Kidney epithelial cell (primary cell): ENCODE measurements at regions not wholly inside any gene's neighbourhood (a gene's known extent, or its start where the extent isn't known, plus 50 kb on each side); places are given as distances from the start of the nearest gene placed in this dataset.

ENCODE experiments used
- DNase-seq: peaks from one replicate; pipeline ENCODE4 v3.0.0-alpha.2; 2010; ENCODE audit warnings: low read depth
- H3K27me3 ChIP-seq: 2 replicates; pipeline ENCODE4 v1.6.0; 2011; ENCODE audit warnings: low read length; ENCODE audit not compliant: control insufficient read depth, insufficient read depth
- H3K36me3 ChIP-seq: 2 replicates; pipeline ENCODE4 v1.5.1; 2011; ENCODE audit warnings: low read length; ENCODE audit not compliant: control insufficient read depth, insufficient read depth
- H3K4me3 ChIP-seq: 2 replicates; pipeline ENCODE4 v1.5.1; 2011; ENCODE audit warnings: low read depth, mild to moderate bottlenecking, control low read depth, low read length
- CTCF ChIP-seq: IDR thresholded peaks from 2 replicates; pipeline ENCODE4 v1.5.1; 2011; ENCODE audit warnings: mild to moderate bottlenecking, moderate library complexity, low read length, control low read depth, inconsistent platforms; ENCODE audit not compliant: insufficient read depth, poor library complexity, severe bottlenecking

DNA sequence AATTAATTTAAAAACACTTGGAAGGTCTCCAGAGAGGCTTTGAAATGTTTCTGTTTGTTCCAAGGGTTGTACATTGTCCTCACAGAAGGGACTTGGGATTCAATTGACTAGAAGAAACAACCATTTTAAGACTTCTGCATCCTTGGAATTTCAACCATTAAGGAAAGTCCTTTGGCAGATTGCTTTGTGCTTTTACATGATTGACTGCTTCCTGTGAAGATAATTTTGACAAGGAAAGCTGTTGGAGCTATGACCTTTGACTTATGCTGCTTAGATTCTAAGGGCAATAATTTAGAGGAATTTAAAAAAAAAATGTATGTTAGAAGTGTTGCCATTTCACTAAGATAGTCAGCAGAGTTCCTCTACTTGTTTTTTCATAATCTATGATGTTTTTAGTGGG lies 483.9 kb upstream of the TBL1XR1 start:
- Histone ChIP-seq H3K36me3 (no peaks in the 10 kb centered on the region), H3K27me3 (no peaks in the 10 kb centered on the region), H3K4me3 (no peak overlapping the region)
- no peak for DNase-seq
- no peak for TF ChIP-seq CTCF

GRCh38 chr3:177681852-177682251 lies 484.6 kb upstream of the TBL1XR1 start:
- Histone ChIP-seq H3K27me3 (no peaks in the 10 kb centered on the region), H3K36me3 (no peaks in the 10 kb centered on the region), H3K4me3 (no peak overlapping the region)
- no peak for DNase-seq
- TF ChIP-seq CTCF: no peak

DNA sequence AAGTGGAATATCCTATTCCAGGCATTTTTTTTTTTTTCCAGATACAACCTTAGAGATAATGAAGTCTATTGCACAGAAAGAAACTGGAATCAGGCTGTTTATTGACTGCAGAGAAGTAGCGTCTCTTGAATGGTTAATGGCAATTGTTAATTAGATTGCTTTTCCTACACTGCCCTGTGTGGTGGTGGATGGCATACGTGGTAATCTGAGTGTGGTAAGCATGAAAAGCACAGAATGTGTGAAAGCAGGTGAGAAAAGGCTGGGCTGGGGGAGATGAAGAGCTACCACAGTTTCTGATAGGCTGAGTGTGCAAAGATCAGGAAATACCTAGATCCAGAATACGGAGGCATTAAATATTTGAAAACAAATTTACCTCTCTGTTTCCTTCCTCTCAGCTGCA lies 486.3 kb upstream of the TBL1XR1 start:
- Histone ChIP-seq H3K36me3 (no peaks in the 10 kb centered on the region), H3K4me3 (no peak overlapping the region), H3K27me3 (no peaks in the 10 kb centered on the region)
- no peak for DNase-seq
- TF ChIP-seq CTCF: no peak

DNA sequence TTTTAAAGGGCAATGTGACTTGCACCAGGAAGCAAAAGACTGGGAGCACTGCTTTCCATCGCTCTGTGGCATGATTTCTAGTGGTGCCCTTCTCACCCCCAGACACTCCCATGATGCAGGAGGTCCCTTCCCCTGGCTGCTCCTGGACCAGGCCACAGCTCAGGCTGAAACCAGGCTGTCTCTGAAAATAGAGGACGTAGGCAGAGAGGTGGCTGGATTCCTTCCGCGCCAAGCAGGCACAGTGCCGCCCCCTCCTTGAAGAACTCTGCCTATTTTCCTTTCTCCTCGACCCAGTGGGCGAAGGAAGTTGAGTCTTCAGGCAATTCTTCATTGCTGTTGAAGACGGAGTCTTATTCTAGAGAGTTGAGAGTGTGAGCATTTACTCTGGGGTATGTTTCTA lies 489.4 kb upstream of the TBL1XR1 start:
- no peak for DNase-seq
- Histone ChIP-seq H3K36me3 (no peaks in the 10 kb centered on the region), H3K4me3 (no peak overlapping the region), H3K27me3 (no peaks in the 10 kb centered on the region)
- TF ChIP-seq CTCF: no peak

GRCh38 chr3:177687291-177687690 lies 490.0 kb upstream of the TBL1XR1 start:
- DNase-seq: no peak
- Histone ChIP-seq H3K27me3 (no peaks in the 10 kb centered on the region), H3K36me3 (no peaks in the 10 kb centered on the region), H3K4me3 (no peak overlapping the region)
- no peak for TF ChIP-seq CTCF

DNA sequence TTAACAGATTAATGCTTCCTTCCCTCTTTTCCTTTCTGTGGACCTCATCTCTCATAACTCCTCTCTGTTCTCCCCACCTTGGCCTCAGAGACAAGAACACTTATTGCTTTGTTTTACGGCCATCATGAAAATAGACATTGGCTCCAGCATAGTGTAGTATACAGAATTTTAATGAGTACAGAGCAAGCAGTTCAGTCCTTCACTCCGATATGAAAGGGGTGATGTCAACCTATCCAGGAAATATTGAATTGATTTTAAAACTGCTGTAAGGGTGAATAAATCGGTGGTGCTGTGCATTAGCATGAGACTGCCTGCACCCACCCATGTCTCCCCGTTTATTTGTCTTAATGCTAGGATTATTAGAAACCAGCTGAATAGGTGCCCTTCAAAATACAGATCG lies 490.9 kb upstream of the TBL1XR1 start:
- no peak for DNase-seq
- H3K36me3 ChIP-seq: no peaks in the 10 kb centered on the region
- no peak for TF ChIP-seq CTCF
- no peaks in the 10 kb centered on the region for H3K27me3 ChIP-seq
- no peak overlapping the region for H3K4me3 ChIP-seq
